Inflammatory macrophage treated with lipopolysaccharide for 4 hours (primary cell): ENCODE measurements at regions not wholly inside any gene's neighbourhood (a gene's known extent, or its start where the extent isn't known, plus 50 kb on each side); places are given as distances from the start of the nearest gene placed in this dataset.
"Not testable (repeated sequence)": the region's sequence is repeated elsewhere in the genome, so short reads cannot be mapped to it uniquely, and the experiment has no call there.

Experiments
- DNase-seq: peaks from one replicate; pipeline ENCODE4 v3.0.0-alpha.2; 2020

DNA sequence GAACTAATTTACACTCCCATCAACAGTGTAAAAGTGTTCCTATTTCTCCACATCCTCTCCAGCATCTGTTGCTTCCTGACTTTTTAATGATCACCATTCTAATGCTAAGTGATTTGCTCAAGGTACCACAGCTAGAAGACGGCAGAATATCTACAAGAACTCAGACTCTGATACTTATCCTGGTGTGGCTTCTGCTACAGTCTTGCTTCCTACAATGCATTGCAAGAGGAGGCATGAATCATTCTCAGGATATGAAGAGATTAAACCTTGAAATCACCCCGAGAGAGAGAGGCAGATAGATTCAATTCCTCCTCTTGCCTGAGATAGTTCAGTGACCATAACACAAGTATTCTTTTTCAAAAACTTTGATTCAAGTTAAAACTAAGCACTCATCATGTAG, 306.4 kb downstream of the TBC1D4 start:
- DNase-seq = no peak

DNA sequence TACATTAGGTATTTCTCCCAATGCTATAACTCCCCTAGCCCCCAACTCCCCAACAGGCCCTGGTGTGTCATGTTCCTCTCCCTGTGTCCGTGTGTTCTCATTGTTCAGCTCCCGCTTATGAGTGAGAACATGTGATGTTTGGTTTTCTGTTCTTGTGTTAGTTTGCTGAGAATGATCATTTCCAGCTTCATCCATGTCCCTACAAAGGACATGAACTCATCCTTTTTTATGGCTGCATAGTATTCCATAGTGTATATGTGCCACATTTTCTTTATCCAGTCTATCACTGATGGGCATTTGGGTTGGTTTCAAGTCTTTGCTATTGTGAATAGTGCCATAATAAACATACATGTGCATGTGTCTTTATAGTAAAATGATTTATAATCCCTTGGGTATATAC, 306.9 kb downstream of the TBC1D4 start:
- not testable (repeated sequence) for DNase-seq

DNA sequence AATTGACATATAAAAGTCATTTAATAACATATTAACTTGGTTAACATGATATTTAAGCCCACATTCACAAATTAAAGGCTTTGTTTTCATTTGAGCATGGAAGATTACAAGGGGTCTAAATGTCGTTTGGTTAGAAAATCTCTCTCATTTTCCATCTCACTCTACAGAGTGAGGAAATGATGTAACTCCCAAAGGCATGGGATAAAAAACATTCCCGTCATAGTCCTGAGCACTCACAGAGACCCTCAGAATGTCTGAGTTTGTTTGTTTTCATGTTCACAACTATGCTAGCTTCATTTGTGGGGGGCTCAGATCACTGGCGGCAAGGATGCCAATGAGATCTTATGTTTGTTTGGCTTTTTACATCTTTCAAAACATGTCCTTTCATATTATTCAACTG, 307.5 kb downstream of the TBC1D4 start:
- no peak for DNase-seq

DNA sequence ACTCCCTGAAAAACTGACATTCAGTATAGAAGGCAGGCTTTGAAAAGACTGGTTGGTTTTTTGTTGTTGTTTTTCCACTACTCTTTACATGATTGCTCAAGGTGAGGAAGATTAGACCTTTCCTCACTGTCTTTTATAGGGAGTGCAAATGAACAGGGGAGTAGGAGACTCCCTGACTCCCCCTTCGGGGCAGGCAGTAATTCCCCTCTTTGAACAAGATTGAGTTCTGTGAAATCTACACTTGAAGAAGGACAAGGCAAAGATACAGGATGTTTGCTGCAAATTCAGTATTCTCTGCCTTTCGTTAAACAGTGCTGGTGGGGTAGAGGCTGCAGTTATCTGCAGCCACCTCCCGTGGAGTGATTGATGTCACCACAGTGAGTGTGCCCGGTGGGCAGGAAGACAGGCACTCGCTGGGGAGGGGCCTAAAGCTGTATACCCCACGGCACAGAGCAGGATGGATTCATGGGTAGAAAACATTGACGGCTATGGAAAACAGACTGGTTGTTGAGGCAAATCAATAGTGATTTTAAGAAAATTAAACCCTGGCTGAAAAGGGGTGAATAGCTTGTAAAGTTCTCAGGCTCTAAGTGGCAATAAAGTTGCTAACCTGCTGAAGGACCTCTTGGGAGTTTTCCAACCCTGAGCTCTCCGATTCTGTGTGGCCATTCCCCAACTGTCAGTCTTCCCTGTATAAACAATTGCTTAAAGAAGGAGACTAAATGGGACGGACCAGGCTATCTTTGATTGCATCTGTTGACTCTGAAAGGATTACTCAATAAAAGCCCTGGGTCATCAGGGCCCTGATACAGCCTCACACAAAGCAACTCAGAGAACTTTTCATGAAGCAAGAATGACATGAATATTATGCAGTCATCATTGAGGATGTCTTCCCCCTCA, 308.3 kb downstream of the TBC1D4 start:
- no peak for DNase-seq

DNA sequence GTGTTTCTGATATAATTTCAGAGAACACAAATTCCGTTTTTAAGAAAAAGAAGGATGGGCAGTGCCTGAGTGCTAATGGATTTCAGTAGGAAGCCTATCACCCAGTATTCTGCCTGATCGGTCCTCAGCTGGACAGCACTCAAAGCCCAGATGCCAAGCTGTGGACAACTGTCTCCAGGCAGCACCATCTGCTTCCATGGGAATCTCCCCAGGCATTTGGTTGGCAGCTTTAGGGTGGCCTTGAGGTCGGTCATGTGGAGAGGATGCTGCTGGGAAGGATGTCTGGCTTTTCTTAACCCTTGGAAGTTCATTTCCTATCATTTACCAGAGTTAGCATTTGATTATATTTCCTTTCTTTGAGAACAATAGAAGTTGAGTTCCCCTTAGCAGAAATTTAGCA, 311.7 kb downstream of the TBC1D4 start:
- no peak for DNase-seq

DNA sequence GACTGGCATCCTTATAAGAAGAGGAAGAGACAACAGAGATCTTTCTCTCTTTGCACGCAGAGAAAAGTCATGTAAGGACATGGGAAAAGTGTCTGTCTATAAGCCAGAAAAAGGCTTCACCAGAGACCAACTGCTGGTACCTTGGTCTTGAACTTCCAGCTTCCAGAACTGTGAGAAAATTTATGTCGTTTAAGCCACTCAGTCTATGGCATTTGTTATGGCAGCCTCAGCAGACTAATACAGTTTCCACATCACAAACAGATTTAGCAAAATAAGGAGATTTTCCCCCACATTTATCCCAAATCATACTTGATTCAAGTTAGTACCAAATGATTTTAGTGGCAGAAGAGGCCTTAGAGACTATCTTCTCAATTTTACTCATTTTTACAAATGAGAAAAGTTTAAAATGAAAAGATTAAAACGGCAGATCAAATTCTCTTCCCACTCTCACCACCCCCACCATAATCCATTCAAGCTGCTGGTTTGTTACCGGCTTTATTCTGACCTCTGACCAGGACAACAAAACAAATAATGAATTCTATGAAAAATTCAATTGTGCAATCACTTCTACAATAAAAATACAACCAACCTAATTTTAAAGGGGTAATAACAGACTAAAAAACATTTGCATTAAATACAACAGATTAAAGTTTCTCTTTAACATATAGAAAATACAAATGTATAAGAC, 316.3 kb downstream of the TBC1D4 start:
- DNase-seq = no peak

DNA sequence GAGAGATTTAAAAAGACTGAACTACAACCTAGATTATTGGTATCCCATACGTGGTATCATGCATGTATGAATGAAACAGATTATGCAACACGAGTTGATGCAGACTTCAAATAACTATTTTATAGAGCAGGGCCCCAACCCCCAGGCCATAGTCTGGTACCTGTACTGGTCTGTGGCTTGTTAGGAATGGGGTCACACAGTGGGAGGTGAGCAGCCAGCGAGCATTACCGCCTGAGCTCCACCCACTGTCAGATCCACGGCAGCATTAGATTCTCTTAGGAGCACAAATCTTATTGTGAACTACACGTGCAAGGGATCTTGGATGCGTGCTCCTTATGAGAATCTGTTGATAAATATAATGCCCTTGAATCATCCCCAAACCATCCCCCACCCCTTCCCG, 320.2 kb downstream of the TBC1D4 start:
- DNase-seq = no peak

DNA sequence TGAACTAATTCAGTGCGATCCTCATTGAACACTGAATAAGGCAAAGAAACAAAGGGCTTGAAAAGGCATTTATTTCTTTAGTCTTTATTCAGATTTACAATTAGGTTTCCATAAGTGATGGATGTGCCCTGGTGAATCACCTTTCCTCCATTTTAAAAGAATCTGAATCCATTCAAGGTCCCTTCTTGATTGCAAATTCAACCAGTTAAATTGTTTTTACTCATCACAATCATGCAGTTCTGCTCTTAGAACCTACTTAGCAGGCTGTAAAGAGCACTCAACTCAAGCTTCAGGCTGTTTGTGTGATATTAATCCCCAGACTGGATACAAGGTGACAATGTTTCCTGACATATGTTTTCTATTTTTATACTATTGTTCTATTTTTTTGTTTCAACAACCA, 321.0 kb downstream of the TBC1D4 start:
- DNase-seq = no peak

DNA sequence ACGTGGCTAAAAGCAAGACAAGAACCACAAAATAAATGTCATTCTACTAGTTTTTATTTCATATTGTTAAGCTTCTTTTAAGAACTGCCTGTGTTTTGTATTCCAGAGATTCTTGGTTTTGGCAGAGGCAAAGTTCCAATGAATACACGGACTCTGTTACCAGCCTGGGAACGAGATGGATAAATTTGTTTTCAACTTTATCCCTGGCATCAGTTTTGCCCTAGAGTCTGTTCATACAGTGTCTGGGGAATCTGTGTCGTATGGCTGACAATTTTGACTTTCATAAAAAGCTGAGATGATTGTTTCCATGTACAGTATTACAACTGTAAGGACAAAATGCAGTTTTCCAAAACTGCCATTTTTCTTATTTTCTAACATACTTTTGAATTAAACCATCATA, 327.6 kb downstream of the TBC1D4 start:
- DNase-seq = no peak

DNA sequence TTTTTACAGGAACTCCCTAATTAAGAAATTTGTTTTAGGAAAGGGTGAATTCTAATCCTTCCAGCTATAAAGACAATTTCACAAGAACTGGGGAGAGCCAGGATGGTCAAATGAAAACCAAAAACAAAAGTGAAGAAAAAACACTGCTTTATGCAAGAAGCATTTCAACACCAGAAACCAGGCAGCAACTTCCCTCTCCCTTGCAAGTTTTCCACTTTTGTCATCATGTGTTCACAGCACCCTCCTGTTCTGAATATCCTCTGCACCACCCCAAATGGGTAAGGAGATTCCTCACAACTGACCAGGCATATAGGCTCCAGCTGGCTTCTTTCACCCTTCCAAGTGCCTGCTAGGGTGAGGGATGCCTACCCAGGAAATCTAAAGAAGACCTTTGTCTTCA, 328.1 kb downstream of the TBC1D4 start:
- peak; percentile 56 for DNase-seq

DNA sequence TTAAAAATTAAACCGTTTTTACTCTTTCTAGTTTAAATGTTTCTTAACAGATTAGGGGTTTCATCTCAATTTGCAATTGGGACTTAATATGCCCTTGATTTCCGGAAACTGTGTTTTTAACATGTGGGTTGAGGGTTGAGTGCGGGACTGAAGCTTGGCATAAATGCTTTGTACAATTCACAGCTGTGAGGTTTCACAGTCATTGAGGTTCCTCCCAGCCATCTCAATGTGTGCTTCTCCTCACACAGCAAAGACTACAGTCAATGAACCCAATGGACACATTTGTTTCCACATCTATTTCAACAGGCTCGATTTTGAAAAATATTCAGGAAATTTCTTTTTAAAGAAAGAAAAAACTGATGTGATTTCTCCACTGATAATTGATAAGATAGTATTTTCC, 328.6 kb downstream of the TBC1D4 start:
- DNase-seq = no peak

DNA sequence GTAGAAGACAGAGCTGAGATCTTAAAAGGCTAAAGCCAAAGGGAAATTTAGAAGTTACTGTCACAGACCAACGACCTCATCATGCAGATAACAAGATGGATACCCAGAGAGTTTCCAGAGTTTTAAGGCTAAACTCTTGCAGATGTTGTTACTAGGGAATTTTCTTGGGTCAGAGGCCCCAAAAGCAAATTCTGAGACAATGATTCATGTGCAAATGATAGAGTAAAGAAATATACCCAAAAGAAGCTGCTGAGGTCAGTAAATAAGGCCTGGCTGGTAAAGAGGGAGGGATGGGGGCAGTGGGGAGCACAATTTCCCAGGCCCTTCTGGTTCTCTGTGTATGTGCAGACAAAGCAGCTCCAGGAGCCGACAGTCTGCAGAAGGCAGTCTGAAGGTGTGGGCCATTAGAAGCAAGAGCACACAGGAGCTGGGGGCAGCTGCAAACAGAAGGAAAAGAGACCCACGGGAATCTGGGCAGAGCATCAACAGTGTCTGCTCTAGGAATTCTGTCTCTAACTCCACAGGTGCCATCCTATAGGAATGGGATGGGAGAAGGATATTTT, 330.8 kb downstream of the TBC1D4 start:
- DNase-seq = no peak

DNA sequence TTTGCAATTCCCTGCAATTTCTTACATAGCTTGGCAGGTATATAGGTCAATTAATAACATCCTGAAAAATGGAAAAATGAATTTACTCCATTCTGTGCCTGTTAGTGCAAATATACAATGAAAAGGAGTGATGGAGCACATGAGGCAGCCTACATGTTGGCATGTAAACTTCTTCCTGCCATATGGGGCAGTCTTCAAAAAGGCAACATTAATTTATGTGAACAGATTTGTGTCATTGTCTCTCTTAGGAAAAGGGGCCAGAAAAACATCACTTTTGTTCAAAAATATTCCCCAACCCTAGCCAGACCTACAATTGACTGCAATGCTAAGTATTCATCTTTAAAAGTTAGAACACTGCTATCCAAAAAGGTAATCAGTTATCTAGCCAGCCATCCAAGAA, 332.2 kb downstream of the TBC1D4 start:
- DNase-seq = no peak

DNA sequence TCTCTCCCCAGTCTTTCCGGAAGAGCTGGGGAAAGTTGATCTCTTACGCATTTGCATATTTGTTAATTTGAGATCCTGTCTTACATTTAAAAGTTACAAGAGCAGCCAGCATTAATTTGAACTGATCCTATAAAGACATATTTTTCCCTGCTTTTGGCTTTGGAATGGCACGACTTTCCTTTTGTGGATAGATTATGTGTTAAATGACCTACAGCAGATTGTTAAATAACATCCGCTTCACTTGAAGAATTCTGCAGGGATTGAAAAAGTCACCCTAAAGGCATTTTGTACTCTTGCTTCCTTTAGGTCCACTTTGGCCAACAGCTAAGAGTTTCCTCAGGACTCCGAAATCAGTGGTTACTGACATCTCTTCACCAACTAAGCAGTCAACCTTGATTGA, 334.0 kb downstream of the TBC1D4 start:
- DNase-seq = no peak

DNA sequence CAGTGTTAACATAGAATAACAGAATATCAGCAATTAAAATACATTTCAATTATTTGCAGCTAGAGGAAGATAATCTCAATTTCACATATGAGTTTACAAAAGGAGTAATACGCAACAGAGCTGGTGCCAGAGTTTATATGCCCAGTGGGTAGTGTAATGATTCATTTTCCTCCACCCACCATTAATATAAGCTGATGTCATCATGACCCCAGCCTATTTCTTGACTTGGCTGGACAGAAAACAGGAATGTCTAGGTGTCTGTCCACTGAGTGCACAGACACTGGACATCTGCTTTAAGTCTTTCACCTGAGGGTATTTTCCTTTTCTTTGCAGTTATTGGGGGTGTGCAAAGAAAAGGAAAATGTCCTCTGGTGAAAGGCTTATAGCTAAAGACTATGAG, 335.5 kb downstream of the TBC1D4 start:
- no peak for DNase-seq

DNA sequence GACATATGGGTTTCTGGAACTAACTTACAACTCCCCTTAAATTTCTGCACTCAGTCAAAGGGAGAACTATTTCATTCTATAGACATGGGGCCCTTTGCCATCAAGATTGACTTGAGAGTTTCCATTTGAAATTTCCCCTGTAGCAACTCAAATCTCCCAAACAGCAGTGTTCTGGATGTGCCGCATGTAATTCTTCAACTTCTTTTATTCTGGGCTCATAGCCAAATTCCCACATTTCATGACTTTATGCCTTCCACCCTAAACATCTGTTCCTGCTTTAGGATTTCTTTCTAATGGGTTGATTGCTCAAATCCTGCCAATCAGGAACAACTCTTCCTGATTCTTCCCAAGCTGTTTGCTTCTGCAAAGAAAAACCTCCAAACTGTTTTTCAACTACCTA, 336.0 kb downstream of the TBC1D4 start:
- no peak for DNase-seq

DNA sequence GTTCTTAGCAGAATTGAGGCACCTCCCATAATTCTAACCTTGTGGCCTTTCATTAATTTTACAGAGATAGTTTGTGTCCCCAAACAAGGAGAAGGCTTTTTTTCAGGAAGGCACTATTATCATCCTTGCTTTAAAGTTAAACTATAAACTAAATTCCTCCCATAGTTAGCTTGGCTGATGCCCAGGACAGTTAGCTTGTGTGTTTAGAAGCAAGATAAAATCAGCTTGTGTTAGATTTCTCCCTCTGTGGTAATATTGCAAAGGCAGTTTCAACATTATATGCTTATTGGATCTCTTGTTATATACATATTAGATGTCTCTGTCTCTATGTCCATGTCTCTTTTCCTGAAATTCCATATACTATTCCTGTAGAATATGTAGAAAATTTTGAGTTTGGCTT, 342.7 kb downstream of the TBC1D4 start:
- no peak for DNase-seq

DNA sequence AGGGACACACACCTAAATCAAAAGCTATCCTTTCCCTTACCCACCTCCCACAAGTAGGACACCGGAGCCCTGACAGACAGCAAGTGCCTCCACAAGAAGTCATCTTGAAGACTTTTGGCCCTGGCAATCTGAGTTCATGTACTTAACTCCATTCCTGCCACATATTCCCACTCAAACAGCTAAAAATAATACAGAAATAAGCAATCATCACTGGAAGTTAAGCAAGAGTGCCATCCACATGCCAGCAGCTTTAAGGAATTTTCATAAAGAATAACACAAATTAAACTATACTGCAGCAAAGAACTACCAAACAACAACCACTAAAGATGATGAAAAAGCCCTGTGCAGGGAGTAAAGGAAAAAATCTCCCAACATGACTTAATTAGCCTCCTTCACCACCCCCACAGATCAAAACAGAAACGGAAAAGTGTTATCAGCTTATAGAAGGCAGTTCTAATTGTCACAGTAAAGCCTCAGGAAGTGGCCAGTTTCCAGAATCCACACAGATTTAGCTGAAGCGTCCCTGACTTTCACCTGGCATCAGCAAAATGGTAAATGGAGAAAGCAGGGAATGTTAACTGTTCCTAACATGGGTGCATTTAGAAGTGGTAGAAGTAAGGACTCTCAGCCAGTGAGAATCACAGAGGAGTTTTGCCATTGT, 343.9 kb downstream of the TBC1D4 start:
- DNase-seq = no peak

DNA sequence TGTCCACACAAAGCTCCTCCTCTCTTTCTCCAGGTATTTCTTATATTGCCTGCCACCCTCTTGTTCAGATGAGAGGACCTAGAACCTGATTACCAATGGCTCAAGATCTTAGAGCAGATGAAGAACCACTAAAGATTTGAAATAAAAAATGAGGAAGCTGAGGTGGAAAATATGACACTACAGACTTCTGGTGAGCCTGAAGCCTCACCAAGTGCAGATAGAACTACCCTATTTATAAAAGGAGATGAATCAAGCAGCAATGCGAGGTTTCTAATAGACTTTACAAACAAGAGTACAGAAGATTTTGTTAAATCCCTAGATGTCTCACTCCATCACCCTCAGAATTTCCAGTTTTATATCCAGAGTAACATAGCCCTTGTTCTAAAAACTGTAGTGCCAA, 345.8 kb downstream of the TBC1D4 start:
- DNase-seq = no peak

DNA sequence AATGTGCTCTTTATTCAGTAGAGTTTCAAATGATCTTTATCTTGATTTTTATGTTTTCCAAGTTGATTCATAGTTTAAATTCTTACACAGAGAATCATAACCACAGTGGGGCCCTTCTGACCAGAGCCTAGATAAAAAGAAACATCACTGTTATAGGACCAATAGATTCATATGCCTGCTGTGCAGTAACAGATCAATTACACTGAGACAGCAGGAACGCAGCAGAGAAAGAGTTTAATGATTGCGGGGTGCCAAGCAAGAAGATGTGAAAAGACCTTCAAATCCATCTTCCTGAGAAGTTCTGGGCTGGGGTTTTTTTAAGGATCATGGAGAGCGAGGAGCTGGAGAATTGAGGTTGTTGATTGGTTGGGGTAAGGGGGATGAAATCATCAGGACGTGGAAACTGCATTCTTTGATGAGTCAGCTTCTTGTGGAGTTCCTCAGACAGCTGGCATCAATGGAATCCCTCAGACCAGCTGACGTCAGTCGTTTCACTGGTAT, 346.6 kb downstream of the TBC1D4 start:
- no peak for DNase-seq

DNA sequence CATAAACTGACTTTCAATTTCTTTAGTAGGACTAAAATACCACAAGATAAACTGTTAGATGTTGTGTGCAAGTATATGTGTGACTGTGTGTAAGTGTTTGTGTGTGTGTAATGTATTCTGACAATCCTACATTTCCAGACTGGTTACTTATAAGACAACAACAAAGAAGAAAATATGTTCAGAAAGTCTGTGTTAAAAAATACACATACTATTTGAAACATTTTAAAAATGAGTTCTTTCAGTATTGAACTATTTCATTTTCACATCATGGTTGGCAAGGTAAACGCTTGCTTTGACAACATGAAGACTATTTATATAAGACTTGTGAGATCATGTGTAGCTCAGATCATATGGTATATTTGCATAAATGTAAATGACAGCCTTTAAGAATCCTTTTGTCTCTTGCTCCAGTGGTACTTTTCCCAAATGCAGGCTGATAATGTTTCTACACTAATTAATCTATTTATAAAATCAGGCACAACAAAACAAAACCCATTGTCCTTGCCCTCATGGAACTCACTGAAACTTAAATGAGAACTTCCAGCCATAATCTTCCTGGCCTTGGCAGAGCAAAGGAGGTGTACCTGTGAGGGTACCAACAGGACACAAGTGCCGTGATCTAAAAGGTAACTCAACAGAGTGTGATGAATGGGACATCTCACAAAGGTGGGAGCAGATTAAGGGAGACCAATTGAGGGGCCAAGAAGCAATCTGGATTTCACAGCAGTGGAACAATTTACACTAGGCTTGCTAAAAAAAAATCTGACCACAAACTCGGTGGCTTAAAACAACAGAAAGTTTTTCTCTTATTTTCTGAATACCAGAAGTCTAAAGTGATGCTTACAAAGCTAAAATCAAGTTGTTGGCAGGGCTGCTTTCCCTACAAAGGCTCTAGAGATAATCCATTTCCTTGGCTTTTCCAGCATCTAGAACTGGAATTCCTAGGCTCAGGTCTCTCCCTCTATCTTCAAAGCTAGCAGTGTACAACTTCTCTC, 349.0 kb downstream of the TBC1D4 start:
- no peak for DNase-seq

DNA sequence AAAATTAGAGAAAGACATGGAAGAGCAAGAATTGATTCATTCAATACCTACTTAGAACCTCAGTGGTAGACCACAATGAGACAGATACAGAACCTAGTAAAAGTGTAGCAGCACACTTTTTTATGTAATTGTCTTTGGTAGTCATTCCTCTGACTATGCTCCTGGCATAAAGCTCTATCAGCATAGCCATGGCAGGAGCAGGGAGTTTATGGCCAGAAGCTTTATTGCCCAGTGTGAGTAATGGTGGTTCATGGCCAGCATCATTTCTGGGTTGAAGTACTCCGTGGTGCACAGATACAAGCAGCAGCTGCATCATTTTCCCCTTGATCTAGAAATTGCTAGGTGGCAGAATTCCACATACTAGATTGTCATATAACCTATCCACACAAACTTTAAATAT, 352.6 kb downstream of the TBC1D4 start:
- no peak for DNase-seq
